Brain microvascular endothelial cell (primary cell): ENCODE measurements at regions not wholly inside any gene's neighbourhood (a gene's known extent, or its start where the extent isn't known, plus 50 kb on each side); places are given as distances from the start of the nearest gene placed in this dataset.

Source experiments
- DNase-seq: peaks from one replicate; pipeline ENCODE4 v3.0.0-alpha.2; 2020
- H3K27ac ChIP-seq: fragments of 250-450 bp; sonication (Bioruptor Pico); 2 replicates; pipeline ENCODE4 v1.5.1; 2020; ENCODE audit warnings: mild to moderate bottlenecking, moderate library complexity
- H3K27me3 ChIP-seq: fragments of 250-450 bp; sonication (Bioruptor Pico); replicated peaks from 2 replicates; pipeline ENCODE4 v1.5.1; 2020; ENCODE audit warnings: mild to moderate bottlenecking
- H3K36me3 ChIP-seq: fragments of 250-450 bp; sonication (Bioruptor Pico); replicated peaks from 2 replicates; pipeline ENCODE4 v1.5.1; 2020; ENCODE audit warnings: mild to moderate bottlenecking
- H3K4me3 ChIP-seq: 2 replicates; pipeline ENCODE4 v1.5.1; 2011; ENCODE audit warnings: low read depth, mild to moderate bottlenecking, control low read depth, low read length, moderate library complexity
- CTCF ChIP-seq: IDR thresholded peaks from 2 replicates; pipeline ENCODE4 v1.5.1; 2011; ENCODE audit warnings: low read depth, mild to moderate bottlenecking, moderate library complexity, low read length, control low read depth, inconsistent platforms; ENCODE audit errors: missing control alignments
- in situ Hi-C: cut with HindIII; loops from 2 replicates; pipeline ENCODE4 v1.10.0; 2017; ENCODE audit warnings: low sequenced_read_pairs, low pct_ligation_motif_present

- no peak for TF ChIP-seq CTCF
- in situ Hi-C loops = no loop called here
- no peaks in the 10 kb centered on the region for H3K27me3 ChIP-seq
- no peak overlapping the region for H3K4me3 ChIP-seq
- no peak for DNase-seq
- no peak overlapping the region for H3K27ac ChIP-seq
- no peaks in the 10 kb centered on the region for H3K36me3 ChIP-seq
Measured at GRCh38 chr5:114928644-114929462, 240.9 kb downstream of the TRIM36 start.

- no peak for DNase-seq
- in situ Hi-C loops = no loop called here
Measured at GRCh38 chr5:114924769-114925168, 244.9 kb downstream of the TRIM36 start.

GRCh38 chr5:114912189-114912920, 257.4 kb downstream of the TRIM36 start:
- Histone ChIP-seq H3K4me3 (no peak overlapping the region), H3K36me3 (no peaks in the 10 kb centered on the region), H3K27ac (no peak overlapping the region), H3K27me3 (no peaks in the 10 kb centered on the region)
- in situ Hi-C loops = no loop called here
- no peak for TF ChIP-seq CTCF
- DNase-seq = no peak

More at GRCh38 chr5:114924769-114925168, 244.9 kb downstream of the TRIM36 start:
- H3K27ac ChIP-seq = no peak overlapping the region
- H3K27me3 ChIP-seq = no peaks in the 10 kb centered on the region
- H3K4me3 ChIP-seq = no peak overlapping the region
- TF ChIP-seq CTCF = no peak
- no peaks in the 10 kb centered on the region for H3K36me3 ChIP-seq

GRCh38 chr5:114910727-114911126, 259.0 kb downstream of the TRIM36 start:
- no peak overlapping the region for H3K27ac ChIP-seq
- H3K4me3 ChIP-seq = no peak overlapping the region
- no peak for TF ChIP-seq CTCF
- in situ Hi-C loops = no loop called here
- H3K27me3 ChIP-seq = no peaks in the 10 kb centered on the region
- DNase-seq = no peak
- no peaks in the 10 kb centered on the region for H3K36me3 ChIP-seq

- no peak for TF ChIP-seq CTCF
- H3K27ac ChIP-seq = no peak overlapping the region
- no peaks in the 10 kb centered on the region for H3K36me3 ChIP-seq
- no peak overlapping the region for H3K4me3 ChIP-seq
- in situ Hi-C loops = no loop called here
- no peaks in the 10 kb centered on the region for H3K27me3 ChIP-seq
- DNase-seq = no peak
Measured at GRCh38 chr5:114909424-114909823, 260.3 kb downstream of the TRIM36 start.
